T1000 (cell line): ENCODE measurements at regions not wholly inside any gene's neighbourhood (a gene's known extent, or its start where the extent isn't known, plus 50 kb on each side); places are given as distances from the start of the nearest gene placed in this dataset.

Experiments
- DNase-seq: peaks from one replicate; lab custom pipeline; 2025; ENCODE audit warnings: mixed read lengths; lab: John Stamatoyannopoulos, UW

GRCh38 chr11:129324533-129325175 lies 51.0 kb upstream of the BARX2 start:
- no peak for DNase-seq

DNA sequence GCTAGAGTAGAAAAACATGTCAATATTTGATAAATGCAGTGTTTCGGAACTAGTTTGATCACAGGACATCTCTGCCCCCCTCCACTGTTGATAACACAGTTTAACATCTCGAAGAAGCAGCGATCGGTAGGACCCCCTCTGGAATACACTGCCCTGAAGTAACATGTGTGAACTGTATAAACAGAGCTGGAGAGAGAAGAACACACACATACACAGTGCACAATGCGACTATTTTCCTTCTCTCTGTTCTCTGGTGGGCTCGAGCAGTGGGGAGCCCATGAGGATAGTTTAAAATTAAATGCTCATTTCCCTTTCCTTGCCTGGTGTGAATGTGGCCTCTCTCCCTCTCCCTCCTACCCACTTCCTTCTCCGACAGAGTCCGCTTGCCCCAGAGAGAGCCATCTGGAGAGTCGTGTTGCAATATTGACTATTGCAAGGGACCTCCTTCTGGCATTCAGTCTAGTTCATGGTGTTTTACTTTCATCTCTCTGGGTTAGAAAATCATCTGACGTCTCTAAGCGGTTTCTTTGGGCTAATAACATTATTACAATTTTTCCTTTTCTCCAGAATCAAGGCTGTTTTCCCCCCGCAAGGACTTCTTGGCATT lies 51.6 kb upstream of the BARX2 start:
- DNase-seq, result no peak

DNA sequence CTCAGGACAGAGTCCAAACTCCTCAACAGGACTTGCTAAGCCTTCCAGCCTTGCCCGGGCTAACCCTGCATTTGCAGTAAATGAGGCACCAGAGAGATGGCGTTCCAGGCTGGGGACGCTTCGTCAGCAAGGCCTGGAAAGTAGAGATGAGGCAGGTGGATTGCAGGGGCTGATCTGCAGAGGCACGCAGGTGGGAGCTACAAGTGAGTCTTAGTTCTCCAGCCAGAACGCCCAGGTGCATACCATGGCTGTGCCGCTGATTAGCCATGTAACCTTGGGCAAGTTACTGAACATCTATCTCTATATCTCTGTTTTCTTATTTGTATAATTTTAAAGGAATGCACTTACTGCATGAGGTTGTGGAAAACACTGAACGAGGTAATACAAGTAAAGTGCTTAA lies 52.7 kb upstream of the BARX2 start:
- no peak for DNase-seq

- DNase-seq, result no peak
Measured at GRCh38 chr11:129321076-129321475, 54.6 kb upstream of the BARX2 start.

DNA sequence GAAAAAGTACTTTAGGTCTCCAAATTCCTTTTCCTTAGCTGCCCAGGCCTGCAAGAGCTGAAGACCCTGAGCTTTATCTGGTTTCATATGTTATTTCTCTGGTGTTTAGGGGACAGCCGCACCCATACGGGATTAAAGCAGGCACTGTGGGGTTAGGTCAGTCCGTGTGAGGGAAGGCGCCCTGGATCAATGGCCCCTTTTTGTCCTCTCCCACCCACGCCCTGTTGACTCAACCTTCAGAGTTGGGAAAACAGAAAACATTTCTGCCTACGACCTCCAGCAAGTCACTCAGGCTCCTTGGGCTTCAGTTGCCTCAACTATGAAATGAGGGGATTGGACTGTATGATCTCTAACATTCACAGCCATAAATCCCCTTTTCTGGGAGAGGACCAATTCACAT lies 55.2 kb upstream of the BARX2 start:
- DNase-seq, result no peak

DNA sequence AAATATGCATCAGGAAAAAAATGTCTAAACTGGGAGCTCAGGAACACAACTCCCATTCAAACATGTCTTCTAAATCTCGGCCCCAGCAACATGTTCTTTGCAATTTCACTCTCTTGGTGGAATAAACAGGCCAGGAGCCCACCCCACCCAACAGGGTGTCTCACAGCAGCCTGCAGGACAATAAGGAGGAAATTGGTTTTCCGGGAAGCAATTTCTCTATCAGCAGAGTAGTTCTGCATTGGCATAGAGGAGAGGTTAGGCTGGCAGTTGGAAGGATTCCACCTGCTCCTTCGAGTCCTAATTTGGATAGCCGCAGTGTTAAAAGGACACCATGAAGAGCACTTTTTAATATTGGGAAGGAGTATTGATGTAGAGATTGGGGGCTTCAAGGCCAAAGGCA lies 55.9 kb upstream of the BARX2 start:
- DNase-seq, result no peak

DNA sequence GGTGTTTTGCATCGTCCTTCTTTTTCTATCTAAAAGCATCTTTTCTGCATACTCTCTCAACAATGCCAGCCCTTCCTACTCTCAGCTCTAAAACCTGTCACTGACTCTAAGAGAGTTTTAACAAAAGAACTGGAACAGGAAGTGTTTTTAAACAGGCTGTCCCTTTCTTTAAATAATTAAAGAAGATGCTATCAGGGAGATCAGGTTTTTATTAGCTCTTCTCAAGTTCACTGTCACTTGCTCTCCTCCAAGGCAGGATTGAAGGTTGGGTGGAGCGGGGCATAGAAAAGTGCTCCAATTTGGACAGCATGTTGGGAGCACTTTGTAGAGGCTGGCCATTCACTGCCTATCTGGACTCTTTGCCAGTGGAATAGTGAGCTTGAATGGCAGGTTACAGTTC lies 56.4 kb upstream of the BARX2 start:
- no peak for DNase-seq

DNA sequence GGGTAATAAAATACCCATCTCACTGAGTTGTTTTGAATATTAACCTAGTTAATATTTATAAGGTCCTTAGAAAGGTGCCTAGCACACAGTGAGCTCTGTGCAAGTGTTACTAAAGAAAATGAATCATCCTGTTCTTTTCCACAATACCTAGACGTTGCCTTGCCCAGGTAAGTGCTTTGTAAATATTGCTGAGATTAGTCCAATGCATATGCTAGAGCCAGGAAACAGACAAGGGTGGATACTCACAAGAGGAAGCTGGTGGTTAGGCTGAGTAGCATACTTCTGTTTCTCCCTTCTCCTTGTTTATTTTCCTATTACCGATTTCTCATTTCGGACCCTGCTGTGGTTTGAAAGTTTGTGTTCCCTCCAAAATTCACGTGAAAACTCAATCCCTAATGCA lies 58.1 kb upstream of the BARX2 start:
- DNase-seq, result no peak

DNA sequence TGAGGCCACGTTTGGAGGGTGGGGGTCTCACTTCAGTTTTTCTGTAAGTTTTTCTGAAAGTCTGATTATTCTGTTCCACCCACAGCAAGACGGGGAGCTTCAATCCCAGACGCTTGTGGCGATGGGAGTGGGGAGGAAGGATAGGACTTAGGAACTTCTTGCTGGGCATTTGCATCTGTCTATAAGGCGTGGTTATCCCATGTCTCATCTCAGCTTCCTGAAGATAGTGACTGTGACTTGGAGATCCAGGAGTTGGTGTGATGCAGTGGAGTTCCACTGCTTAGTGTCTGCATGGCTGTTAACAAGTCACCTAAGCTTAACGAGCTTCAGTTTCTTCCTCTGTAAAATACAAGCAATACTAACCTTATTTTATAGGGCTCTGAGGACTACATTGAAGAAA lies 58.9 kb upstream of the BARX2 start:
- DNase-seq, result no peak

DNA sequence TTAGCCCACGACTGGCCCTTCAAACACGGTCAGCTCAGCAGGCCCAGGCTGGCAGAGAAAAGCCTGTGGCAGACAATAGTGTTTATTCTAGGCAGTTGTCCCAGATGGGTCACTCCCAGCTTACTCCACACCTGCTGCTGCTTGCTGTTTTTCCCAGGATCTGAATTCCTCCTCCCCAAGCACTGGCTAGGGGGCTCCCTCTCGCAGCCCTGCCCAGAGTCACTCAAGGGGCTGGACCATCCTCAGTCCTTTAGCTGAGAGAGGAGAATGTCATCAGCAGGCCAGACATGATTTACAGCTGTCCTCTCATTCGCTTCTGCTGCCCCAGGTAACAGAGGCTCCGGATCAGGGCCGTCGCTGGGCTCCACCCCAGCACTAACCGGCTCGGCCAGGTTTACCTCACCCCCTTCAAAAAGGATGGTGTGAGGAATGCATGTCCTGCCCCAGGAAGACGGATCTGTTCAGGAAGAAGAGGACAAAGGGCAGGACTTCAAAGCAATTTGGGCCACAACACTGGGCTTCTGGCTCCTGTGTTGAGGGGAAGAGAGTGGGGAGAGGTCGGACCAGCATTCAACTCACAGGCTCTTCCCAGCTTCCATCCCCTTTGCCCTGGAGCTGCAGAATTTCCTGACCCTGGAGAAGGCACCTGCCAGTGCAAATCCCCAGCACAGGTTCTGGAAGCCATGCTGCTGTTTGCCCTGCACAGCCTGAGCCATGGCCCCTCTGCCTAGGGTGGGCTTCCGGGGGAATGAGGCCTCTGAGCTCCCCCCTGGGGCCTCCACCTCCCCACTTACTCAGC lies 59.7 kb upstream of the BARX2 start:
- DNase-seq, result no peak

- no peak for DNase-seq
Measured at GRCh38 chr11:129314371-129314770, 61.3 kb upstream of the BARX2 start.

- DNase-seq, result no peak
Measured at GRCh38 chr11:129313541-129314297, 61.9 kb upstream of the BARX2 start.

- DNase-seq, result no peak
Measured at GRCh38 chr11:129312730-129313503, 62.7 kb upstream of the BARX2 start.

- no peak for DNase-seq
Measured at GRCh38 chr11:129308241-129308865, 67.3 kb upstream of the BARX2 start.

- DNase-seq, result no peak
Measured at GRCh38 chr11:129307162-129307561, 68.5 kb upstream of the BARX2 start.

DNA sequence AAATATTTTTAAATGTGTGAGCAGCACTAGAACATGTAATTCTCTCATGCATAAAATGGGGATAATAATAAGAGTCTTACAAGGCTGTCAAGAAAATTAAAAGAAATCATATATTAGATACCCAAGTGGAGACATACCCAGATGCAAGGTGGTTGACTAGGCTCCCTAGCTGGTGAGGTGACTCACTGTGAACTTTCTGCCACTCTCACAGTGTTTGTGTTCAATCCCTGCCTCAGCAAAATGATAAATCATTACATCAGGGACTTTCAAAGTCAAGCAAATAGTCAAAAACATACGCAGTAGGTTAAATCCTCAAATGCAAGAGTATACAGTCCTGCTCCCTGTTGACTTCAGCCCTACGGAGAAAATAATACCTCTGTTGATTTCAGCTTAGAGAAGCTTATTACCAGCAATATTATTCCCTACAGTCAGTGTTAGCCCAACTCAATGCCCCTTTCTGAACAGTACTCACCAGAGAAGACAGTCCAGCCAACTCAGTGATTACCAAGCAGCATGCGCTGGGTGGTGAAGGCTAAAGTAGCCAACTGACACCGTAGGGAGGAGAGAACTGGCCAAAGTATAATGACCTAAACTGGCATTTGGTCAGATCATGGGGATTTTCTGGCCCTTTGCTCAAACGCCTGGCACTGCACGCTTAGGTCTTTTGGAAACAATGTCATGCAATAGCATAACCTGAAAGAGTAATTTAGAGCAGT lies 73.1 kb upstream of the BARX2 start:
- no peak for DNase-seq

- DNase-seq, result no peak
Measured at GRCh38 chr11:129300099-129300498, 75.5 kb upstream of the BARX2 start.

DNA sequence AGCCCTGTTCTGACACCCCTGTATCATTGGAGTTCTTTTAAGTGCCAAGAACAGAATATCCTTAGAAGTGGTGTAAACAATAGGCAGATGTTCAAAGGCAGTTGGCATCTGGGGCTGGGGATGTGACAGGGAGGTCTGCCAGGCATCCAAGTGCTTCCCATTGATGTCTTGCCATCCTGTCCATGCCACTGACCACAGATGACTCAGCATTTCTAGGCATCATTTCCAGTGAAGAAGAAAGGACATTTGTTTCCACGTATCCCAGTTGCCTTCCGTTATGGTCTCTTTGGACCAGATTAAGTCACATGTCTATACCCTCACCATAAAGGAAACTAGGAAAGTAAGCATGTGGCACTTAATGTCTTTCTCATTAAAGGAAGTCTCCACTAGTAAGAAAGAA lies 76.7 kb upstream of the BARX2 start:
- no peak for DNase-seq

- DNase-seq, result no peak
Measured at GRCh38 chr11:129295746-129296145, 79.9 kb upstream of the BARX2 start.

GRCh38 chr11:129292771-129293170 lies 82.9 kb upstream of the BARX2 start:
- no peak for DNase-seq

DNA sequence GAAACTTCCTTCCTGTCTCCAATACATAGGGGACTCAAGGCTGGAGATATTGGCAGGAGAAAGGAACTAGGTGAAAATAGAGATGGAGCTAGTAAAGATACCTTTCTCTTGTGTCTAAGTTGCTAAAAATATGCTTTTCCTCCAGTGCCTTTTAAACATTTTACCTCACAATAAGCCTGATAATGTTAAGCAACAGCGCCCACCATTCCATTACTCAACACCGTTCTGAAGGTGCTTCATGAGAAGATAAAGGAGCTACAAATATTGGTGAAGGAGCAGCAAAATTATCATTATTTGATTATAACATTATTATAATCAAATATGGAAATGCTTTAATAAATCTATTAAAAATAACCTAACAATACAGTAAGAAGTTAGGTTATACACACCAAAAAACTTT lies 83.6 kb upstream of the BARX2 start:
- no peak for DNase-seq
